LHCN-M2 (cell line): ENCODE measurements at regions not wholly inside any gene's neighbourhood (a gene's known extent, or its start where the extent isn't known, plus 50 kb on each side); places are given as distances from the start of the nearest gene placed in this dataset.

Source experiments
- DNase-seq: peaks from one replicate; pipeline ENCODE4 v3.0.0-alpha.2; 2012; ENCODE audit warnings: low read depth

DNA sequence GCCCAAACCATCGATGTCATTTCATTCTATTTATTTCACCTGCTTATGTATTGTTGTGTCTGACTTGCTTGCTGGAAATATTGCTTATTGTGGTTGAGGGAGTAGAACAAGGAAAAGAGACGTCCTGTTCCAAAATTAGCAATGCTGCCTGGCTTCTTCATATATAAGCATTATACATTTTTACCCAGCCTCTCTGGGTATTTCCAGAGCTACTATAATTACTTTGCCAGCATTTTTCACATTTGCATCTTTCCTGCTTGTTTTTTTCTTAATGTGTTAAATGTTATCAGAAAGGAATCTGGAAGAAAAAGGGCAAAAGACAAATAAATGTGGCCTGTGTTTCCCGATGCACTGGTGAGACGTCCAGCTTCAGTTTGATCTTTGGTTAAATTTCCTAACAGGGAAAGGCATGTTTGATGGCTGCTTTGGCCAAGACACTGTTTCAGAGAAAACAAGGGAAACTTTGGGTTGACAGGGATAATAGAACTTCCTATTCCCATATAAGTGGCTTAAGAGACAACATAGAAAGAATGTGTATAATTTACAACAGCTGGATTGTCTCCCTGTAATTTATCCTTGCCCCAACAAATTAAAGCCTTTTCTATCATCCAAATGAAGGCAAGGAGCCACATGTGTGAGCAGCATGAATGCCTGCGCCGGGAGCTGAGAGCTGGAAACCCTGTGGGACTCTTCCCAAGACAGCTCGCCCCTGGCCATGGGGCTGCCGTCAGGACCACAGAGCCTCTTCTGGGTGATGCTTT lies 671.1 kb upstream of the CELF2 start:
- DNase-seq: no peak

DNA sequence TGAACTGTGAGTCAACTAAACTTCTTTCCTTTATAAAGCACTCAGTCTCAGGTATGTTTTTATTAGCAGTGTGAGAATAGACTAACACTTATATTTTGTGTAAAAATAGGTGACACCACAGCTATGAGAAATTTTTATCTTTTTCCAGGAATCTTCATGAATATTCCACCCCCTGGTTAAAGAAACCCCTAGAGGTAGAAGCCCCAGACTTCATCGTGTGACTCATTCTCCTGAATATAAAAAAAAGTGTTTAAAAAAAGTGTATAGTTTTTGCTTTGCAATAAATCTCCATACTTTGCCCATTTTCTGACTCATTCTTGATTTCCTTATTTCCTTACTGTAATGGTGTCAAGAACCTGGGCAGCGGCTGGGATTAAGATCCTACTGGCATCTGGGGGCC lies 667.6 kb upstream of the CELF2 start:
- DNase-seq: no peak

DNA sequence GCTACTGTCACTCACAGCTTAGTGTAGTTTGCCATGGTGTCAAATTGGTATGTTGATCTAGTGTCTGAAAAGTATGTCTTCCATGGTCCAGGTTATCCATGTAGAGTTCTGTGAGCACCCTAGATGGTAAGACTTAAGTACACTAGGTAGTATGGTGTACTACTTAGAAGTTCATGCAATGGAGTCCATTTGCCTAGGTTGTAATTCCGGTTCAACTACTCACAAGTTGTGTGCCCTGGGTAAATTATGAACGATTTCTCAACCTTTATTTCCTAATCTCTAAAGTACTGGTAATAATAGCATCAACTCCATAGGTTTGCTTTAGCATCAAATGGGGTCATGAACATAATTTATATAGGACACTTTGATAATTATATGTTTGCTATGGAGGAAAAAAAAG lies 666.2 kb upstream of the CELF2 start:
- no peak for DNase-seq

DNA sequence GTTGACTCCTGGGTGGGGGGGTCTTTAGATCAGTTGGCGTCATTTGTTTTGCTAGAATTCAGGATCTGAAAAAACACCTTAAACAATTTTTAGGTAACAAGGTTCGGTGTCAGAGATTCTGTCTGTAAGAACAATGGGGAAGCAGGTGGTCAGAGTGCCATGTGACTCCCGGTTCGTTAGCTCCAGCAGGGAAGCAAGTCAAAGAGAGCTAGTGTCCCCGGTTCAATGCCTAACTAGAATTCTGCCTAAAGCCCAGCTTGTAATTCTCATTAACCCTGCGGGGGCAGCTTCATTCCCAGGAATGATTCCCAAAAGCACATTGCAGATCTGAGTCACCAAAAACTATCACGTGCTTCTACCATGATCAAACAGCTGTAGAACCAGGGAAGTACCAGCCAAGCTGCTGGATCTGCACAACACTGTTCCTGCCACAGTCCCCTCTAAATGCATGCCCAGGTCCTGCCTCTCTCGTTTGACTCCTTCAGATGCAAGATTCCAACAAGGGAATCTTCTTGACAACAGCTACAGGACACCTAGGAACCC lies 664.3 kb upstream of the CELF2 start:
- DNase-seq: peak; percentile 46

DNA sequence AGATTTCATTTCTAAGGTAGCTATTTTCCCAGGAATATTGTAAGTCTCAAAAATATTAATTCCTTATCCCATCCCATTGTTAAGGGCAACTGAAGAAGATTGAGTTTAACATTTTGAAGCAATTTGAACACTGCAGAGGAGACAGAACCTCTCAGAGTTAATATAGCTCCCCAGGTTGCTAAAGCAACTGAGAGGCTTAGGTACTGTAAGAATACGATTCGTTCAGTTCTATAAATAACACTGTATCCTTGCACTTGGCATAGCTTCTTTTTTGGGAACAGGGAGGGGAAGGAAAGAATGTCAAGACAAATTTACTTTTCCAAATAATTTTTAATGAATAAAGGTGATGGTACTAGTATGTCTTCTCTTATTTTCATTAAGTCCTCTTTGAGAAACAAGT lies 658.4 kb upstream of the CELF2 start:
- DNase-seq: no peak

DNA sequence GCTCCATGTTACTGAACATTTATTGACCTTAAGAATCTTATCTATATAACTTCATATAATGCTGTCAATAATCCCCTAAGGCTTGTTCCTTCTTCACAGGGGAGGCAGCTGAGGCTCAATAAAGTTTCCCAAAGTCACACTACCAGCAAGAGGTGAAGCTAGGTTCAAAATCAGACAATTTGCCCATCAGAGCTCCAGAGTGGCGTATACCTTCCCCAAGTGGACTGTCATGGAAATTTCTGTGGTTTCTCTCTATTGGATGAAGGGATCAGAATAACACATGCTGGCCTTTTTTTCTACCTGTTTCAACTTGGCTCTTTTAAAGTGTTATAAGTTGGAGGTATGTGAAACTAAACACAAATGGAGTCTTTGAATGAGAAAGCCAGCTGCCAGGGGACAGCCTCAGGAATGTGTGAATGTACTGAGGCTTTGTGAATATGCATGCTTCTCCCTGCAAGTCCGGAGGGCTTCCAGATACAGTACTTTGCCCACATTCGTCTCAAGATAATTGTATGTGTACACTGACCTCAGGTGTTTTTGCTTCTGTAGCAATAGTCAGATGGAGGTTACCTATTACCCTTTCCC lies 656.3 kb upstream of the CELF2 start:
- no peak for DNase-seq

DNA sequence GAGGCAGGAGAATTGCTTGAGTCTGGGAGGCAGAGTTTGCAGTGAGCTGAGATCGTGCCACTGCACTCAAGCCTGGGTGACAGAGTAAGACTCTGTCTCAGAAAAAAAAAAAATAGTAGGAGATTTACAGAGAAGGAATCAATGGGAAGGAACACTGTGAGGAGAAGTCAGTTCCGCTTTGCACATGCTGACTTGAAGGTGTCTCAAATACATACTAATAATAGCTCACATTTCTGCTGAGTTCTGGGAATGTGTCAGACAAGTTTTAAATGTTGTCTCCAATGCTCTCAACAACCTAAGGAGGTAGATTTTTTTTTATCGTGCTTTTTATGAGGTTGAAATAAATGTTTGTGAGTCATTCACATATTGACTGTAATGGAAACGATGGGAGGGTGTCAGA lies 654.9 kb upstream of the CELF2 start:
- no peak for DNase-seq

DNA sequence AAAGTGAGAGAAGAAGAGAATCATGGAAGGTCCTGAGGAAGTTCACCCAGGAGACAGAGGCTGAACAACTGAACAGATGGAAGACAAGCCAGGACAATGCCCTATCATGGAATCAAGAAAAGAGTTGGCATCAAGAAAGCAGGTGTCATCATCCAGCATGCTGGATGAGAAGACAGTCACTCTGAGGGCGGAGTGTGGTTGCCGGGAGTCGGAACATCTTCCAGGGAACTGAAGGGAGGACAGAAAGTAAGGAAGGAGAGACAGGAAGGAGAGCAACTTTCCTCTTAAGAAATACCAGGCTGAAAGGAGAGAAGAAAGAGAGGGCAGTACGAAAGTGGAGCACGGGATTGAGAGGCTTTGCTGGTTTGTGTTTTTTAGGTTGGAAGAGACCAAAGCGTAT lies 654.5 kb upstream of the CELF2 start:
- no peak for DNase-seq

DNA sequence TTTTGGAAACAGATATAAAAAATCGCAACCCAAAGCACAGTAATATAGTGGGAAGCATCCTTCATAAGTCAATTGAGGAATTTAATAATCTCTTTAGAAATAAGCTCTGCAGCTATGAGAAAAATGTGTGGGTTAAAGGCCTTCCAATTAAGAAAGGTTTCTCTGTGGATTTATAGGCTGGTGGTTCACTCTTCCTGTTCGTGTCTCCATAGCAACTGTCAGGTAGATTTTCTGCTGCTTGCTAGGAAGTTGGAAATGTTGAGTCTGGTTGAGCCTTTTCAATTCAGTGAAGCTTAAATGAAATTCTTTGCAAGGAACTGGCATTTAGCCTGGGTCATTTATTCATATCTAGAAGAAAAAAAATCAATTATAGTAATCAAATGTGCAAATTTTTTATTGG lies 652.8 kb upstream of the CELF2 start:
- DNase-seq: no peak

DNA sequence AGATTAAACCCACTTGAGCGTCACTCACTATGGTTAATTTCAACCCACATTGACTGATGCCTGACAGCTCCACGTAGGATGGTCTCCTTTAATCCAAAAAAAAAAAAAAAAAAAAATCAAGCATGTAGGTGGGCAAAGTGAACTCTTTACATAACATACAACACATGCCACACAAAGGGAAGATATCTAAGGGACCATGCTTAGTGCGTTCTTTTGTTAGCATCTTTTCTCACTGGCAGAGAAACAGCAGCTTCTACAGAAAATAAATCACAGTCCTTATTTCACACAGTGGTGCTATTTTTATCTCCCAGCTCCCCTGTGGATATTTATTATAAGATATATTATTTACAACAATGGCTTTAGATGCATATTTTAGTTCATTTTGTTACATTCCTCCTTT lies 652.0 kb upstream of the CELF2 start:
- no peak for DNase-seq

DNA sequence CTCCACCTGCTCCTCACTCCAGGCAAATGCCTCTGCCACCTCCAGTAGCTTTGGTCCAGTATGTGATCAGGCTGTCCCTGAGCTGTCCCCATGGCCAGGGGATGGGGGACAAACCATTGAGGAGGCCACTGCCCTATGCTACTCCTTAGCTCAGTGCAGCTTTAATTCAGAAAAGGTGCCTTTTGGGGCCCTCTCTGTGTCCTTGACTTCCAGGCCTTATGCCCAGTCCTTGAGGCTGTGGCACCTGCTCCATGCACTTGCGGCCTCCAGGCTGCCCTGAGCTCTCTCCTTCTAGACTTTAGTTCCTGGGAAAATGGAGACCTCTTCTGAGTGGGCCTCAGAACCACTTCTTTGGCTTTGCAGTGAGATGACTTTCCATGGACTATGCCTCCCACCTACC lies 650.8 kb upstream of the CELF2 start:
- no peak for DNase-seq

DNA sequence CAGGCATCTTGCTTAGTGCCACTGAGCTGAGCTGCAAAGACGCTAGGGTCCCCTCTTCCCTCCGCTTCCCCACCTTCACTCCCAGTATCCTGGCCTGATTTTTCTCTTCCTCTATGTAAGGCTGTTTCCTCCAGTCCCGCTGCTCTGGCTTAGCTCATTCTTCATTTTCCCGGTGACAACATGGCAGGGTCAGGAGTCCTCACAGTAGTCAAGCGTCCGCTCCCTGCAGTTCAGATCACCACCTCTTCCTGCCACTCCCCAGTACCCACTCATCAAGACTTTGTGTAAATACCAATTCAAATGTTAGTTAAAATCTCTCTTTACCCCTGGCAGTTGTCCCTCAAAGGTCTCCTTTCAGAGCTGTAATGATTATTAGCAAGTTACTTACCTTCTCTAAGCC lies 650.4 kb upstream of the CELF2 start:
- DNase-seq: no peak

DNA sequence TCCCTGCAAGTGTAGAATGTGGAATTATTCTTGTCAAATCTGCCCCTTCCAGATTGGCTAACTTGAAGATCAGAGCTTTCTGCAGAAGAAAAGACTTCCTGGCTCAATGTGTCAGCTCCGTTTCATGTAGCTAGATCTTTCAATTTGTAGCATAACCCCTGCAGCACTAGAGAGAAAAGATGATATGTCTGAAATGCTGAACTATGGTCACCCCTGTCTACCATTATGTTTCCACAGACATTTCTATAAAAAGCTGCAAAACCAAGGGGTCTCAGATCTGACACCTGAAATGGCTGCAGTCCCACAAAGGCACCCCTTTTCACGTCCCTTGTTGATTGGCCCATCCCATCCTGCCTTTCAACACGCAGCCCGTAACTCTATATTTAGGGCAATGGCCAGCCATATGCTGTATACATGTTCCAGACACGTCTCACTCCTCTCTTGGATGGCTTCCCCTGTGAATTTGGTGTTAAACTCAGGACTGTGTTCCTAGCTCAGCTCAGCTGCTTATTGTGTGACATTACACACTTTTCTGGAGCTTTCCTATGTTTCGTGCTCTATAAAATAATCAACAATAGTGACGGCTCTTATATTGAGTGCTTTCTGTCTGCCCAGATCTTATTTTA lies 648.6 kb upstream of the CELF2 start:
- DNase-seq: no peak

DNA sequence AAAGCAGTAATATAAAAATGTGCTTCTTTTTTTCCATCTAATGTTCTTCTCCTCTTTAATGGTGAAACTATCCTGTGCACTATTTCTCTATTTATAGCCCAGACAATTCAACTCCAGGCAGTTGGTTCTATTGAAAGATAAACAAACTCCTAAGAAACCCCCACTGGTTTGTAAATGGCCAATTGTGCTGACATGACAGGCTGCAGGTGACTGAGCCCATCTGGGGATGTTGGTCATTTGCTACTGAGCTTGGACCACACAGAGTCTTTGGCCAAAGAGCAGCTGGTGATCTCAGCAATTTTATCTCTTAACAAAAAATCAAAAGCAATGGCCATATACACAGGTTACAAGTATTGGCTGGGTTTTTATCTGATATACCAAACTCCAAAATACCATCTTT lies 631.8 kb upstream of the CELF2 start:
- DNase-seq: no peak

DNA sequence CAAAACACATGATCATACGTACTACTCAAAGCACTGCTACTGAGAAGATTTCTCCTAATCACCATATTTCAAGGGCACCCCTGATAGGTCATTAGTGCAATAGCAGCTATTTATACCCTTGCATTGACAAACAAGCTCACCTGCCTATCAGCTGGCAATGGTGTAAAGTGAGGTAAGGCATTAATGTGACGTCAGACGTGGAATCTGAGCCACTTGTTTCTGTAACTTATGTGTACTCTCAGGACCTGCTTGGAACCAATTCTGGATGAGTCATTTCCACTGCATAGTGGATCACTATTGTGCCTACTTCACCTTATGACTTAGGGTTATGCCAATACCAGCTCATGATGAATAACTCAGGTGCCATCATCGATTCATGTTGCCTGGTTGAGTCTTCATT lies 628.5 kb upstream of the CELF2 start:
- no peak for DNase-seq

DNA sequence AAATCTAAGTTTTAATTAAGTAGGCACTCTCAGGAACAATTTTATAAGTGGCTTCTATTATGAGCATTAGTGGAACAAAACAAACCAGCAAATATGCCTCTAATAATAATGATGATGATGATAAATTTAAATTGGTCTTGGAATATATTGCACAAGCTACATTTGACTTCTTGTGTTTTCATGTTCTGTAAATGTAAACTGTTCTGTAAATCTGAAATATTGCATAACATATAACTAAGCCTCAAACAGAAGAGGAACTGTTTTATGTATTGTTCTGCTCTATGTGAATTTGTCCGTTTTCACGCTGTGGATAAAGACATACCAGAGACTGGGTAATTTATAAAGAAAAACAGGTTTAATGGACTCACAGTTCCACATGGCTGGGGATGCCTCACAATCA lies 625.2 kb upstream of the CELF2 start:
- no peak for DNase-seq

DNA sequence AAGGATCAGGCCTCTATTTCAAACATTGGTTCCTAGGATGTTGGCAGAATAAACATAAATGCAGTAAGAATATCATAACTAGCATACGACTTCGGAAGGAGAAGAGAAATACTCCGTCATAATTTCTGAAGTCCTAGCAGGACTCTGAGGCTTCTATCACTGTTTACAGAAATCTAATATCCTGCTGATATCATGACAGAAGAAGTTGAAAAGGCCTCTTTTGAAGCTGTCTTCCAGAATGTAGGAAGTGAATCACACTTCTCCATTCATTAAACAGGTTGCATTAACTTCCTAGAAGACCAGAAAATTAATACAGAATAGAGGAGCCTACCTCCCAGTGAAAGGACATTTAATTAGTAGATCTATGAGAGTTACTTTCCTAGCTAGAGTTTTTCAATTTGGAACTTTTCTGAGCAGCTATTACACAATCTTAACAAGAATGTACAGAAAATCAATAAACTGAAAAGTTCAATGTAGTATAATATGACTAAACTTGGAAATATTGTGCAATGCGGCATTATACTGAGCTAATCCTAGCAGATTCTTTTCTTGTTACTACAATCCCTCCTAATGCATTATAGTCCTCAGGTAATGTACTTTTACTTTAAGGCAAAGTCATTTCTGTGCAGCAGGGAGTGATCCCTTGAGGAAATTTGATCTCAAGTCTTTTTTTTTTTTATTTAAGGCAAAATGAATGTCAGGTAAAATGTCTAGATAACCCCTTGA lies 622.6 kb upstream of the CELF2 start:
- DNase-seq: no peak

DNA sequence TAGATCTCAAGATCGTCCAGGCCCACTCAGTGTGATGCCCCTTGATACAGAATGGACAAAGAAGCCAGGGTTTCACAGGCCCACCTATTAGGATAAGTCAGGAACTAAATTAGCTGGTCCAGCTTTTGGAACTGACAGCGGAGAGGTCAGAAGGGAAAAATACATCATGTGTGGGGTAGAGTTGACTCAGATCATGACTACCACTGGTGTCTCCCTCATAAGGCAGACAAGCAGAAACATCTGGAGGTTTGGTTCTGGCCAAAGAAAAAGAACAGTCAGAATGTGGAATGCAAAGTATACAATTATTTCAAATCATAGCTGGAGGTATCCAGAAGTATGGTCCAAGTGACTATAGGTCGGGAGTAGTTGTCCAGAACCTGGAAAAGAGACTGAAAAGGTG lies 621.1 kb upstream of the CELF2 start:
- no peak for DNase-seq

DNA sequence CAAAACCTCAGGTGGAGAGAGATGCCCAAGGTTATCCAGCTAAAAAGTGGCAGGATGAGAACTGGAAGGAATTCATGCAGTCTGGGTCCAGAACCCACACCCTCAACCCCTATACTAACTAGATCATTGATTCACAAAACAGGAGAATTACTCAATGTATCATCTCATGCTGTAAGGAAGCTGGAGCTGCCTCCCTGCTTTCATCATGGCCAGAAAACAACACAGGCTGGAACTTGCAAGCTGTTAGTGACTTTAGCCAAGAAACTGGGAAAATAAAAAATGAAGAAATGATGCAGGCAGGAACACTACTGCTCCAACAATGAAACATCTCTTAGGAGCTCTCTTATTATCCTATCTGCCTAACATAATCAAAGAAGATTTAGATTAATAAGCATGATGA lies 619.8 kb upstream of the CELF2 start:
- DNase-seq: no peak

DNA sequence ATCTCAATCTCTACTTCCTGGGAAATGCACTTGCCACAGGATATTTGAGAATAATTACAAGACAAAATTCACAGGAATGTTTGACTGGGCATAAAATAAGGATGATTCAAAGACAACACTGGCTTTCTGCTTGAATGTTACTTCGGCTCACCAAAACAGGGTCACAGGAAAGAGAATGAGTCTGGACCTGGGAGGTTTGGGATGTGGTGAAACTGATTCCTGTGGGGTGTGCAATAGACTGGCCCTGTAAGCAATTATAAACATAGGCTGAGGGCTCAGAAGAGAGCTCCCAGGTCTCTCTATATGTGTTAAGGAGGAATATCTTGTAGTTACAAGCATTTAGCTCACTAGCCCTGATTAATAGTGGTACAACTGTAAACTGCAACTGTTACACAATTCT lies 613.9 kb upstream of the CELF2 start:
- no peak for DNase-seq

DNA sequence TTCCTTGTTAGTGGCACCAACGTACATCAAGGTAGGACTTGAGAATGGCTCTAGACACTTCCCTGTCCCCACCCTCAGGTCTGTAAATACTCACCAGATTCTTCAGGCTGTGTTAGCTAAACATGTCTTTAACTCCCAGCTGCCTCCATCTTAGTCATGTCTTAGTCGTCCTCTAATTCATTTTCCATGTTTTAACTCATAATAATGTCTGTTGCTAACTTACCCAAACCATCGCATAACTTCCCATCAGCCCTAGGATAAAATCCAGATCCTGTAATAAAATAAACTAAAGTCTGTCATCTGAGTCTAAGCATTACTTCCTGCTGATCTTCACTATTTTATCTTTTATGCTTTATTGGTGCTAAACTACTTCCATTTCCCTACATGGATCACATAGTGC lies 600.0 kb upstream of the CELF2 start:
- no peak for DNase-seq

DNA sequence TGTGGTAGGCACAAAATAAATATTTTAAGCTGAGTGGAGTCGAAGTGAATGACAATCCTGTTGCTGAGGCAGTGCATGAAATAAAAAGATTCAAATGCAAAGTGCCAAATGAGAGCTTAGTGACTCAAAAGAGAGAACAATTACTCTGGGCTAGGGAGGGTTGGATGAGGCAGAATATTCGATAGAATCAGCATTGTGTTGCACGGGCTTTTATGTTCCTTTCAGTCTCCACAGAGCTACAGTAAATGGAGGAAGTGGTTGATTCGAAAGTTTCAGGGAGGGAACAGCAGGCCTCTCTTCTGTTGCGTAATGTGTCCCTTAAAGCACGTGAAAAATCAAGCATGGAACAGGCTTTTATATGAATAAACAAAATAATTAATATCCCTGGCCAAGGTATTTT lies 599.3 kb upstream of the CELF2 start:
- DNase-seq: no peak
